SKM-1 treated with dmso at 0.1 percent for 144 hours (cell line): ENCODE measurements at regions not wholly inside any gene's neighbourhood (a gene's known extent, or its start where the extent isn't known, plus 50 kb on each side); places are given as distances from the start of the nearest gene placed in this dataset.
"Not testable (repeated sequence)": the region's sequence is repeated elsewhere in the genome, so short reads cannot be mapped to it uniquely, and the experiment has no call there.

Source experiments
- DNase-seq: peaks from one replicate; lab custom pipeline; 2025; ENCODE audit not compliant: unreplicated experiment; lab: John Stamatoyannopoulos, UW

- peak; percentile 0 for DNase-seq
Observed at GRCh38 chr9:75455444-75455921, 367.2 kb downstream of the OSTF1 start.

DNA sequence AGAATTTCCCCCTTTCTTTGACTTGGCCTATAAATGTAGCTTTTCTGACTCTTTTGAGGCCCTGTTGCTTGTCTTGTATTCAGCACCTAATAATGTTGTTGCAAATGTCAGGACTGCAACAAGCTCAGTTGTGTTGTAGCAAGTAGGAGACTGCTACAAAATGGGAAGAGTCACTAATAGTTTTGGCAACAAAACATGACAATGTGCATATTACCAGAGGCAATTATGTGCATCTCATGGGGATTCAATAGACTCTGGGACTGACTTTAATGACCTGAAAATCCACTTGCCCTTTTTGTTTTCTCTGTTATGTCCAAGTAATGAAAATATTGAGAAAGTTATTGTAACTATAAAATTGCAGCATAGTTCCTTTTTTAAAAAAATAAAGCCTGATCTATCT, 368.4 kb downstream of the OSTF1 start:
- no peak for DNase-seq

- DNase-seq: no peak
Observed at GRCh38 chr9:75457474-75458011, 369.2 kb downstream of the OSTF1 start.

GRCh38 chr9:75459311-75459710, 371.0 kb downstream of the OSTF1 start:
- DNase-seq: not testable (repeated sequence)

DNA sequence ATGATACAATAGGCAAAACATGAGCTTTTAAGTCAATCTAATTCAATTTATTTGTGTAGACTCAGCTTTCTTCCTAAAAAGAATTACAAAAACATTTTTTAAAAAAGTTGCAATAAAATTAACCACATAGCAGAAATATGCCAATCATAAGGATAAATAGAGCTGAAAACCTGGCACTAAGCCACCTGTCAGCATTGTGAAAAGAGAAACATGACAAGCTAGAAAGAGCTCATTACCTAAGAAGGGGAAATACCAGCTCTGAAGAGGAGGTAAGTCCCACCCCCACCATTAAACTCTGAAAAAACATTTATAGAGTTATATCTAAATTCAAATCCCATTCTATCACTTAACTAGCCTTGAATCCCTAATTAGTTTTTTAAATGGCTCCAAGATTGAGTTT, 372.9 kb downstream of the OSTF1 start:
- no peak for DNase-seq

DNA sequence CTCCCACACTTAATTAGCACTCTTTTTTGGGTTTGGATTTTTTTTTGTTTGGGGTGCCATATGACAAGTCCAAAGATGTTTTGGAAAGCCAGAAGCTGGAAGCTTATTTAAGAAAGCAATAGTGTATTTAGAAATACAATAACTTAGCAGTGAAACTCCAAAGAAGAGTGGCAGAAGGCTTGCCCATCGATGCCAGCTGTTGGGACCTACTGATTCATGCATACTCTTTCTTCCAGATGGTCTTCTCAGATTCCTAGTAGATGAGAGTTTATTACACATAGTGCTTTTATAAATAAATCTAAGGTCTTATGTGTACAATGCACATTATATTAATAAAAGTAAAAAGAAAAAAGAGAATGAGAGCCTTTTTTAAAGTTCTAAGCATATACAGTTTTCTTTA, 374.6 kb downstream of the OSTF1 start:
- DNase-seq: no peak

- no peak for DNase-seq
Observed at GRCh38 chr9:75463871-75464270, 375.6 kb downstream of the OSTF1 start.

GRCh38 chr9:75464726-75465125, 376.4 kb downstream of the OSTF1 start:
- no peak for DNase-seq

GRCh38 chr9:75467142-75467541, 378.8 kb downstream of the OSTF1 start:
- no peak for DNase-seq

DNA sequence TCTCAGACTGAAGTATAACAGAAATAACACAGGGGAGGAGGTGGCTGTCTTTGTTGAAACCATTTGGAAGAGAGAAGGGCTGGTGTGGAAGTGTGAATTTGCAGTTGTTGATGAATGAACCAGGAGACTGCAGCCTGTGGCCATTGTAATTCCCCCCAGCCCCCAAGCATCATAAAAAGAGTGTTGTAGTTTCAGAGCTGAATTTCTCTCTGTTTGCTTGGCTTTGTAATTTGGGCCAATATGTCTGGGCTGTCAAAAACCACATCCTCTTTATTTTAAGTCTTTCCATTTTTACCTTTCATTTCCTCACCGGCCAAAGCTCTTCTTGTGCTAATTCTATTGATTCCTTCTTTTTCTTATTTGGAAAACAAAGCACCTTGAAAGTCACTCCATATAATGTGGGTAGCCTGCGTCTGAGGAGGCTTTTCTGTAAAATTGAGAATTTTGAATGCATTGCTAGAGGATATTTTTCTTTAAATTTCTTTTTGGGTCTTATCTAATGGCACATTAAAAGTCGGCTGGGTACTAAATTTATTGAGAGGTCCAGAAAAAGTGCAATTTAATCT, 383.3 kb downstream of the OSTF1 start:
- DNase-seq: no peak

DNA sequence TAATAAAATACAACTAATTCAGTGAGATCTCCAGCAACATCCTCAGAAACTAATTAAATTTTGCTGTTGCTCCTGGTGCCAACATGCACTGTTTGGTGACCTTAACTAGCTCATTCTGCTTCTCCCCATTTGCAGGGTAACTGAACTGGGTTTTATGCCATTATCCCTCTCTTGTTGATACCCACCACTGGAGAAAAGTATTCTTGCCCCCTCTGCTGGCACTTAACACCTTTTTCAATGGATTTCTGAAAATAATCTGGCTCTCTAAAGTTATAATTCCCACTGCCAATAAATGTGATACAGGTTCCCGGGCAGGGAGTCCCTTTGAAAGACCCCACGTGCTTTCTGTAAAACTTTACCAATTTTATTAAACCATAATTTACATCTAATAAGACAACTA, 394.3 kb downstream of the OSTF1 start:
- no peak for DNase-seq

- no peak for DNase-seq
Observed at GRCh38 chr9:75483636-75484035, 395.3 kb downstream of the OSTF1 start.

GRCh38 chr9:75487856-75488718, 399.8 kb downstream of the OSTF1 start:
- no peak for DNase-seq

- DNase-seq: no peak
Observed at GRCh38 chr9:75488719-75489110, 400.4 kb downstream of the OSTF1 start.

DNA sequence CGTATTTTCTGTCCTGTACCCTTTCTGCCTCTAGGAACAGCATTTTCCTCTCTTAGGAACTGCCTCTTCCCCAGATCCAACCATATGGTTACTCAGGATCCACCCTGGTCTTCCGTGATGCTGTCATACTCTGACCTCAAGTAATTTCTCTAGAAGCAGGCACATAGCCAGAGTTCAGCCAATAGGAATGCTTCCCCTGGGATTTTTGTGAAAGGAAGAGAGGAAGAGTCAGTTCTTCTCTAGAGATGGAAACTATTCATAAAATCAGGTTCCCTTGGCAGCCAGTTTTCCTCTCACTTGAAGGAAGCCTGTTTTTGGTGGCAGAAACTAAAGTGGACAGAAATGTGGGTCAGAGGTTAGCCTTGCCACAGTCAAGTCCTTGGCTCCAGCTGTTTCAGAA, 400.1 kb upstream of the PCSK5 start:
- DNase-seq: no peak

DNA sequence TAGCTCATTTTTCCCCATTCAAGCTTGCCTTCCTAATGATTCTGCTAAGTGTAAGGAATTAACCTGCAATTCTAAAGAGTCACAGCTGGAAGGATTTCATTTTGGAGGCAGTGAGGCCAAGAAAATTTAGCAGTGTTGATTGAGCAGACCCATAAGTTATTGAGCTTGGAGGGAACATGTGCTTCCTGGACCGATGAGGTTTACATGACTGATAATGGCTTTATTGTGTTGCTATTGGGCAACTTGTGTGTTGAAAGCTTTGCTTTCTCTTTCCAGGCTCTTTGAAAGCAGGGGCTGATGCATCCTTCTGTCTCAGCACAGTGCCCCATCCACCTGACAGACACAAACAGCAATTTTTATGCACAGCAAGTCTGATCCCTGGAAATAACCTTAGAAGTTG, 398.9 kb upstream of the PCSK5 start:
- DNase-seq: no peak

GRCh38 chr9:75499812-75500211, 390.7 kb upstream of the PCSK5 start:
- DNase-seq: no peak

DNA sequence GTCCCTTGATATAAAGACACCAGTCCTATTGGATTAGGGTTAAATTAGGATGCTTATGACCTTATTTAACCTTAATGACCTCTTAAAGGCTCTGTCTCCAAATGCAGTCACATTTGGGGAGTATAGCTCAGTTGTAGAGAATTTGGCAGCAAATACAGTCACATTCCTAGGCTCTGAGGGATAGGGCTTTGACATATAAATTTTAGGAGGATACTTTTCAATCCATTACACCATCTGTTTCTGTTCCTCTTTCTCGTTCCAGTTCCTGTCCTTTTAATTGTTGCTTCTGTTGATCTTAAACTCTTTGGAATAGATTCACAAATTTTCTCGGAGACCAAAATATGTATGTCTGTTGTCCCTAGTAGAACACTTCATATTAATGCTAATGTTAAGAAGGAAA, 390.0 kb upstream of the PCSK5 start:
- no peak for DNase-seq

DNA sequence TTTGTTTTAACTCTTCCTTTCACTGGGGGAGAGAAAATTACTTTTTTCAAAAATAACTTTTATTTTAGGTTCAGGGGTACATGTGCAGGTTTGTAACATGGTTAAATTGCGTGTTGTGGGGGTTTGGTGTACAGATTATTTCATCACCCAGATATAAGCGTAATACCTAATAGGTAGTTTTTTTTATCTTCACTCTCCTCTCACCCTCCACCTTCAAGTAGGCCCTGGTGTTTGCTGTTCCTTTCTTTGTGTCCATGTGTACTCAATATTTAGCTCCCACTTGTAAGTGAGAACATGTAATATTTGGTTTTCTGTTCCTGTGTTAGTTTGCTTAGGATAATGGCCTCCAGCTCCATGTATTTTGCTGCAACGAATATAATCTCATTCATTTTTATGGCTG, 389.5 kb upstream of the PCSK5 start:
- DNase-seq: not testable (repeated sequence)

DNA sequence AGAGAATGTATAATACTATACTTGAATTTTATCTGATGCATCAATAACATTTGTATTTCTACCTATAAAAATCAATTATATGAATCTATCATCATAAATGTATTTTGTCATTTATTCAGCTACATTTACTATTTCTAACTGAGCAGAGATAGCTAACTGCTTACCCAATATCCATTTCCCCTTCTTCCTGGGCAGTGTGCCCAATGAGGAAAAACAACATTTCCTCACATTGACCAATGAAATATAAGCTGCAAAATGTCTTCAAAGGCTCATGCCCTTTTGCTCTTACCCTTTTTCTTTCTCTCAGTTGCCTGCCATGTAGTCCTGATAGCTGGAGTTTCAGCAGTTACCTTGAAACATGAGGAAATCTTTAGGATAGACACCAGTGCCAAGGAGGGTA, 385.8 kb upstream of the PCSK5 start:
- DNase-seq: no peak

DNA sequence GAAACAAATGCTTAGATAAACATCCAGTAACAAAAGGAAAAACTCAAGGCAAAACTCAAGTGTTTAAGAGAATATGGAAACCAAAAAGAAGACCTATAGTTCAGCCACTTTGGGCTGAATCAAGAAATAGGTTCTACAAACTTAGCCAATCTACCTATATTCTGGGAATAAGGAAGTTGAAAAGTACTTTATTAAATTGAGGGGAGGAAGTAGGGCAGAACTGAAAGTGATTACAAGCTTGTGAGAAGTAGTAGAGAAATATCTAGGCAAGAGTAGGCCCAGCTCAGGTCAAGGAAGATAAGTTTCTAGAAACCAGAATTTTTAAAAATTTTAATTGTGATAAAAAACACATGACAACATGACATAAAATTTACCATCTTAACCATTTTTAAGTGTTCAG, 384.8 kb upstream of the PCSK5 start:
- DNase-seq: peak; percentile 30

GRCh38 chr9:75529463-75529862, 361.0 kb upstream of the PCSK5 start:
- no peak for DNase-seq
